GM12891 (cell line): ENCODE measurements at regions not wholly inside any gene's neighbourhood (a gene's known extent, or its start where the extent isn't known, plus 50 kb on each side); places are given as distances from the start of the nearest gene placed in this dataset.

ENCODE experiments used
- POLR2A ChIP-seq: IDR thresholded peaks from 2 replicates; pipeline ENCODE4 v1.6.1; 2011; ENCODE audit warnings: low read depth, low read length, control low read depth
- POLR2AphosphoS5 ChIP-seq: IDR thresholded peaks from 2 replicates; pipeline ENCODE4 v1.6.1; 2011; ENCODE audit warnings: low read depth, low read length, control low read depth
- POU2F2 ChIP-seq: IDR thresholded peaks from 2 replicates; pipeline ENCODE4 v1.6.1; 2011; ENCODE audit warnings: low read depth, mild to moderate bottlenecking, control low read depth, low read length, moderate library complexity
- TAF1 ChIP-seq: IDR thresholded peaks from 2 replicates; pipeline ENCODE4 v1.6.1; 2011; ENCODE audit warnings: low read depth, low read length, control low read depth

- no peak for TF ChIP-seq POLR2AphosphoS5
- no peak for TF ChIP-seq TAF1
- no peak for TF ChIP-seq POLR2A
- TF ChIP-seq POU2F2, result no peak
Measured at GRCh38 chr4:24213961-24214360, 324.1 kb upstream of the PPARGC1A start.
